IMR-90 (cell line): ENCODE measurements at regions not wholly inside any gene's neighbourhood (a gene's known extent, or its start where the extent isn't known, plus 50 kb on each side); places are given as distances from the start of the nearest gene placed in this dataset.

Experiments used
- BHLHE40 ChIP-seq: fragments of 150-350 bp; IDR thresholded peaks from 2 replicates; pipeline ENCODE4 v1.6.1; 2016; ENCODE audit warnings: mild to moderate bottlenecking, low read depth, low read length
- CEBPB ChIP-seq: IDR thresholded peaks from 2 replicates; pipeline ENCODE4 v1.6.1; 2012; ENCODE audit warnings: low read depth, low read length, improper control_type of control experiment
- CHD1 ChIP-seq: IDR thresholded peaks from 2 replicates; pipeline ENCODE4 v1.6.1; 2012; ENCODE audit warnings: low read depth, low read length, improper control_type of control experiment
- CTCF ChIP-seq: conservative IDR thresholded peaks from 2 replicates; pipeline ENCODE4 v1.5.1; 2012; ENCODE audit warnings: mild to moderate bottlenecking, low read depth, low read length, improper control_type of control experiment
- MXI1 ChIP-seq: IDR thresholded peaks from 2 replicates; pipeline ENCODE4 v1.6.1; 2012; ENCODE audit warnings: low read depth, mild to moderate bottlenecking, low read length, moderate library complexity, borderline replicate concordance
- NFE2L2 ChIP-seq: fragments of 150-350 bp; IDR thresholded peaks from 2 replicates; pipeline ENCODE4 v1.6.1; 2016; ENCODE audit warnings: low read depth, mild to moderate bottlenecking, low read length
- POLR2A ChIP-seq: IDR thresholded peaks from 2 replicates; pipeline ENCODE4 v1.6.1; 2012; ENCODE audit warnings: mild to moderate bottlenecking, low read depth, low read length
- RAD21 ChIP-seq: IDR thresholded peaks from 2 replicates; pipeline ENCODE4 v1.6.1; 2012; ENCODE audit warnings: low read length, improper control_type of control experiment
- RFX5 ChIP-seq: IDR thresholded peaks from 2 replicates; pipeline ENCODE4 v1.8.0; 2012; ENCODE audit warnings: low read depth, mild to moderate bottlenecking, low read length, moderate library complexity
- SMC3 ChIP-seq: fragments of 150-350 bp; IDR thresholded peaks from 2 replicates; pipeline ENCODE4 v1.6.1; 2016; ENCODE audit warnings: low read depth, mild to moderate bottlenecking, antibody characterized with exemption, low read length, moderate library complexity
- USF2 ChIP-seq: fragments of 150-350 bp; IDR thresholded peaks from 2 replicates; pipeline ENCODE4 v1.6.1; 2017; ENCODE audit warnings: mild to moderate bottlenecking, antibody characterized with exemption, low read length, low read depth
- TF ChIP-seq, protein P1 (sequence below): fragments of 150-350 bp; IDR thresholded peaks from 2 replicates; pipeline ENCODE4 v1.6.1; 2016; ENCODE audit warnings: low read depth, mild to moderate bottlenecking, low read length, moderate library complexity, borderline replicate concordance

- no peak for TF ChIP-seq CTCF
- TF ChIP-seq NFE2L2: no peak
- no peak for TF ChIP-seq POLR2A
- TF ChIP-seq SMC3: no peak
- TF ChIP-seq, protein P1, sequence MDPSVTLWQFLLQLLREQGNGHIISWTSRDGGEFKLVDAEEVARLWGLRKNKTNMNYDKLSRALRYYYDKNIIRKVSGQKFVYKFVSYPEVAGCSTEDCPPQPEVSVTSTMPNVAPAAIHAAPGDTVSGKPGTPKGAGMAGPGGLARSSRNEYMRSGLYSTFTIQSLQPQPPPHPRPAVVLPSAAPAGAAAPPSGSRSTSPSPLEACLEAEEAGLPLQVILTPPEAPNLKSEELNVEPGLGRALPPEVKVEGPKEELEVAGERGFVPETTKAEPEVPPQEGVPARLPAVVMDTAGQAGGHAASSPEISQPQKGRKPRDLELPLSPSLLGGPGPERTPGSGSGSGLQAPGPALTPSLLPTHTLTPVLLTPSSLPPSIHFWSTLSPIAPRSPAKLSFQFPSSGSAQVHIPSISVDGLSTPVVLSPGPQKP: no peak
- no peak for TF ChIP-seq CEBPB
- TF ChIP-seq BHLHE40: no peak
- no peak for TF ChIP-seq USF2
- no peak for TF ChIP-seq RAD21
- no peak for TF ChIP-seq MXI1
- no peak for TF ChIP-seq CHD1
- TF ChIP-seq RFX5: no peak
Observed at GRCh38 chr6:8207869-8208191, 105.5 kb upstream of the EEF1E1 start.
